Effector memory CD4-positive, alpha-beta T cell (primary cell): ENCODE measurements at regions not wholly inside any gene's neighbourhood (a gene's known extent, or its start where the extent isn't known, plus 50 kb on each side); places are given as distances from the start of the nearest gene placed in this dataset.

ENCODE experiments used
- DNase-seq, 3 donors: peaks; one replicate each; pipeline ENCODE4 v3.0.0-alpha.2; 2020
- H3K27ac ChIP-seq: 2 replicates; pipeline ENCODE4 v1.7.0; 2013; ENCODE audit warnings: mild to moderate bottlenecking, low read length, moderate library complexity; ENCODE audit not compliant: insufficient read depth, poor library complexity, severe bottlenecking
- H3K27me3 ChIP-seq: replicated peaks from 2 replicates; pipeline ENCODE4 v1.7.0; 2013; ENCODE audit warnings: mild to moderate bottlenecking, low read length; ENCODE audit not compliant: insufficient read depth, control insufficient read depth, poor library complexity, severe bottlenecking
- H3K36me3 ChIP-seq: 2 replicates; pipeline ENCODE4 v1.7.0; 2013; ENCODE audit warnings: mild to moderate bottlenecking, low read length, moderate library complexity; ENCODE audit not compliant: control insufficient read depth, insufficient read depth
- H3K4me1 ChIP-seq: 2 replicates; pipeline ENCODE4 v1.7.0; 2013; ENCODE audit warnings: low read length, mild to moderate bottlenecking; ENCODE audit not compliant: control insufficient read depth, insufficient read depth, poor library complexity, severe bottlenecking
- H3K4me3 ChIP-seq: 2 replicates; pipeline ENCODE4 v1.7.0; 2013; ENCODE audit warnings: low read length, low read depth, mild to moderate bottlenecking; ENCODE audit not compliant: insufficient read depth, poor library complexity, severe bottlenecking
- H3K9me3 ChIP-seq: 2 replicates; pipeline ENCODE4 v1.7.0; 2013; ENCODE audit warnings: mild to moderate bottlenecking, low read length, moderate library complexity; ENCODE audit not compliant: control insufficient read depth

DNA sequence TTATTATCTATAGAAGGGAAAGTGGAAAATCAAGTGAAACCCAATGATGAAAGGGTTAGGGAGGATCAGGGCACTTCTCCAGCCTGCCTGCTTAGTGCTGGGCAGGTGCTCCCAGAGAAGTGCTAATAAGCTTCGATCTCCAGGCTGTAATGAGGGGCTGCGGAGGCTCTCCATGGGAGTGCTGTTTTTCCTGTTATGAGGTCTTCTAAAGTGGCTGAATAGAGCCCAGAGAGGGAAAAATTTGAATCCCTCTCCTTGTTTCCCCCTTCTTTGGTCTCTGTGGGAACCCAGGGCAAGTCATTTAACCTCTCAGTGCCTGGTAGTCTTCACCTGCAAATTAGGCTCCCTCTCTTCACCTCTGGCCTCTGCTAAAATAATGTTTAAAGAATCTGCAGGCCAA lies 351.7 kb upstream of the DCC start:
- H3K9me3 ChIP-seq: no peaks in the 10 kb centered on the region
- H3K27me3 ChIP-seq: no peaks in the 10 kb centered on the region

DNA sequence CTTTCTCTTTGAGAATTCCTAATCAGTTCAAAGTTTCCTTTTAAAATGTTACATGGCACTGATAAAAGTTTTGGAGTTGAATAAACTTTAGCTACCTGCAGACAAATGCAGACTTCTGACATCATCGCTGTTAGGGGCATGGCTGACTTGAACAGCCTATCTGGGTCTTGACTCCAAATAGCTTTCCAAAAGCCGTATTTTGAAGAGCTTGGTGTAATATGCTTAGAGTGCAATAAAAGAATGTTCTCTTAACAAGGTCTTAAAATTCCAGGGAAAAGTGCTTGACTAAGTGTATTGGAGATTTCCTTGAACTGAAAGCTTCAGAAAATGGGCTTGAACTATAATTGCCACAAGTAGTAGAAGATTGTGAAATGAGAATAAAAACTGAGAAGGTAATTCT lies 342.9 kb upstream of the DCC start:
- Histone ChIP-seq H3K4me1 (no peaks in the 10 kb centered on the region), H3K27me3 (no peaks in the 10 kb centered on the region), H3K9me3 (no peaks in the 10 kb centered on the region), H3K36me3 (no peaks in the 10 kb centered on the region), H3K4me3 (no peak overlapping the region), H3K27ac (no peak overlapping the region)
- DNase-seq: no peak

More for the DNA sequence above, 351.7 kb upstream of the DCC start:
- Histone ChIP-seq H3K36me3 (no peaks in the 10 kb centered on the region), H3K27ac (no peak overlapping the region), H3K4me3 (no peak overlapping the region), H3K4me1 (no peaks in the 10 kb centered on the region)
- no peak for DNase-seq

DNA sequence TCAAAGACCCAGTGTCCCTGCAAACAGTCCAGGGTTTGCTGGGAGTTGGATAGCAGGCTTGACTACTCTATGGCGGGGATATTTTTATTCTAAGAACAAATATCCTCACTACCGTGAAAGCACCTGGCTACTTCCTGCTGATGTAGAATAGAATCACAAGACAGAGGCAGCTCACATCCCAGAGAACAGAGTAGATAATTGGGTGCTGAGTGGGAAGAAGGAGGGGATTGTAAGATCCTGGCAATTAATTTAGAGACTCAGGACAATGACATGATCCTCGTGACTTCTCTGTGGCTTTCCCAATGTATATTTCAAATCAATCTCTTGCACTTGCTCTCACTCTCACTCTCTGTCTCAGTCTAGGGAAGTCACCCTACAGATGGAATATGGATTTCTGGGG lies 341.9 kb upstream of the DCC start:
- no peaks in the 10 kb centered on the region for H3K4me1 ChIP-seq
- no peak overlapping the region for H3K27ac ChIP-seq
- no peak overlapping the region for H3K4me3 ChIP-seq
- H3K9me3 ChIP-seq: no peaks in the 10 kb centered on the region
- DNase-seq: no peak
- no peaks in the 10 kb centered on the region for H3K36me3 ChIP-seq
- no peaks in the 10 kb centered on the region for H3K27me3 ChIP-seq

DNA sequence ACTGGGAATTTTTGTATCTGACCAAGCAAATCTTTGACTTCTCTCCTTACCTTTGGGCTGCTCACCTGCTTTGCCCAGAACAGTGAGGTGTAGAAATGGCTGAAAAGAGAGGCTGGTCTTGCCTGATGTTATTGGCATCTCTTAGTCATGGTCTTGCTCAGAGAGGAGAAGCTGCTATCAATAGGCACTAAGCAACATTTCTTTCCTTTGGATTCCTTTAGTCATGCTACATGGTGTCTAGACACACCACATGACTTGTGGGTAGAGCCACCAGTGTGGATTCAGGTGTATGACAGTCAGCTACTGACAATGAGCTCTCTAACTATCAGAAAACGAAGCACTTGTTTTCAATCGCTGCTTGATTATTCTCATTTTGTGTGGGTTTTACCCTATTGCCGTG lies 341.3 kb upstream of the DCC start:
- H3K36me3 ChIP-seq: no peaks in the 10 kb centered on the region
- no peak overlapping the region for H3K4me3 ChIP-seq
- H3K27me3 ChIP-seq: no peaks in the 10 kb centered on the region
- no peak overlapping the region for H3K27ac ChIP-seq
- no peak for DNase-seq
- H3K9me3 ChIP-seq: no peaks in the 10 kb centered on the region
- H3K4me1 ChIP-seq: no peaks in the 10 kb centered on the region

DNA sequence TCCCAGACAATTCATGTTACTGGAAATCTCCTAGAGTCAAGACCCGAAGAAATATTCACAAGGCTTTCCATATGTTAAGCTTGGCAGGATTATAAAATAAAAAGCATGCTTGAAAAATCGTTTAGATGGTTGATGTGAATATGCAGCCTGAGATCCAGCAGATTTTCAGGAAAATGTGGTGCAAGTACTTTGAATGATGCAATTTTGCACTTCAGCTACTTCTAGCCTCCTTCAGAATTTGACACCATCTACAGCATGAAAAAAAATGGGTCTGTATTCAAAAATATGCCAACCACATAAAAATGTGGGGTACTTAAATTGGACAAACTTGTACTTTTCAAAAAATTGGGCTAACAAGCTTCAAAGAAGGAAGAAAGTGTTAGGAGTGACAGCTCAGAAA lies 340.6 kb upstream of the DCC start:
- Histone ChIP-seq H3K9me3 (no peaks in the 10 kb centered on the region), H3K27me3 (no peaks in the 10 kb centered on the region), H3K36me3 (no peaks in the 10 kb centered on the region), H3K27ac (no peak overlapping the region), H3K4me1 (no peaks in the 10 kb centered on the region), H3K4me3 (no peak overlapping the region)
- DNase-seq: no peak

DNA sequence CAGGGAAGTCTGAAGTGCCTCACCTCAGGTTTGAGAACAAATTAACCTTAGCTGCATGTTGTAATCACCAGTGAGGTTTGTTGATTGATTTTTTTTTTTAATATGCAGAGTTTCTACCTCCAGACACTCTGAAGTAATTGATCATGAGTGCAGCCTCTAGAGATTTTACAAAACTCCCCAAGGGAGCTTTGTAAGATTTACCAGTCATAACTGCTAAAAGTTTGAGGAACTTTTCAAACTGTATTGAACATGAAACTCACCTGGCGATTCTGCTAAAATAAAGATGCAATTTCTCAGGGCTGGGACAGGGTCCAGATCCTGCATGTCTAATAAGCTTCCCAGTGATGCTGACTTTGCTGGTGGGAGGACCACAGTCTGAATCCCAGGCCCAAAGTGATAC lies 339.6 kb upstream of the DCC start:
- no peaks in the 10 kb centered on the region for H3K36me3 ChIP-seq
- no peaks in the 10 kb centered on the region for H3K27me3 ChIP-seq
- no peak for DNase-seq
- no peaks in the 10 kb centered on the region for H3K9me3 ChIP-seq
- no peaks in the 10 kb centered on the region for H3K4me1 ChIP-seq
- no peak overlapping the region for H3K27ac ChIP-seq
- no peak overlapping the region for H3K4me3 ChIP-seq

DNA sequence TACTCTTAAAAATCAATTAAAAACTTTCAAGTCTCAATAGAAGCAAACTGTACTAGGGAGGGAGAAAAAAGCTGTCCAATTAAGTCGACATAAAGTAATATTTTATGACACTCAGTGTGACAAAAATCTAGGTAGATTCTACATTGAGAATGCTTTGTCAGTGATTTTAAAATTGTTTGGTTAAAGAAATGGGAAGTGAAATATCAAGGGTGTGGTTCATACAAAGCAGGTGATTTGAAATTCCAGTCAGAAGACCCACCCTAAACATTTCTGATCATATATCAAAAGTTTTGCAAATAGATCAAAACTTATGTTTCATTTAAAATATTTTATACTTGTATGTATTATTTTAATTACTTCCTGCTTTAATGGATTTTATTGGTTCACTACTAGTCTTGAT lies 338.9 kb upstream of the DCC start:
- Histone ChIP-seq H3K4me3 (no peak overlapping the region), H3K27me3 (no peaks in the 10 kb centered on the region), H3K36me3 (no peaks in the 10 kb centered on the region), H3K4me1 (no peaks in the 10 kb centered on the region), H3K27ac (no peak overlapping the region), H3K9me3 (no peaks in the 10 kb centered on the region)
- no peak for DNase-seq

DNA sequence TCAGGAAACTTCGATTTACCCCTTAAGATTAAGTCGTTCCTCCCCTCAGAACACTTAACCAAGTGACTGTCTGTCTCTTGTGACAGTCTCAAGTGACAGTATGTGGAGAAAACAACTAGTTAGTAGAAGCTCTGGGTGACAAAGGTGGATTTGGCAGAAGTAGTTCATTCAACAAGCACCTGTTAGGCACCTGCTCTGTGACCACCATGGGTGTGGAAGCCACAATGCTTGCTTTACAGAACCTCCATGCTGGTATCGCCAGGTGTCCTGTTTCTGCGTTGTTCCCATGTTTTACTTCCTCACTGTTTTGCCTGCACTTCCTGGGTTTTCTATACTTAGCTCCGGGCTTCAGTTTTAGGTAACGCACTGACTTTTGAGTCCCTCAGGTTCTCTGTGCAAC lies 337.4 kb upstream of the DCC start:
- DNase-seq: no peak
- Histone ChIP-seq H3K4me3 (no peak overlapping the region), H3K36me3 (no peaks in the 10 kb centered on the region), H3K27ac (no peak overlapping the region), H3K9me3 (no peaks in the 10 kb centered on the region), H3K27me3 (no peaks in the 10 kb centered on the region), H3K4me1 (no peaks in the 10 kb centered on the region)

DNA sequence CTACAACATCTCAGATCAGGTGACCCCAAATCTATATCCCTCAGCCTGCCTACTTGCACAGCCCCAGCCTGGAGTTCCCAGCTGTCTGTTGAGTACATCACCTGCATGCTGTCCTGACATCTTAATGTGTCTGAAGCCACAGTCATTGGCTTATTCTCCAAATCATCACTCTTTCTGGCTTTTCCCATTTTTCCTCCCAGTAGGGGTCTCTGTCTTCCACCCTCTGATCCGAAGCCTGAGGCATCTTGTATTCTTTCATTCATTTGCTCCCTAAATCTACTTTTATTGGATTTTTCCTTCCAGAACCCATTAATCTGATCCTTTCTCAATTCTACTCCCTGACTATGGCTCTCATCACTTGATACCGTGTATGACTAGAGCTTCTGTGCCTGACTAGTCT lies 332.9 kb upstream of the DCC start:
- H3K9me3 ChIP-seq: no peaks in the 10 kb centered on the region
- H3K4me3 ChIP-seq: no peak overlapping the region
- H3K27ac ChIP-seq: no peak overlapping the region
- DNase-seq: no peak
- no peaks in the 10 kb centered on the region for H3K27me3 ChIP-seq
- H3K36me3 ChIP-seq: no peaks in the 10 kb centered on the region
- H3K4me1 ChIP-seq: no peaks in the 10 kb centered on the region

DNA sequence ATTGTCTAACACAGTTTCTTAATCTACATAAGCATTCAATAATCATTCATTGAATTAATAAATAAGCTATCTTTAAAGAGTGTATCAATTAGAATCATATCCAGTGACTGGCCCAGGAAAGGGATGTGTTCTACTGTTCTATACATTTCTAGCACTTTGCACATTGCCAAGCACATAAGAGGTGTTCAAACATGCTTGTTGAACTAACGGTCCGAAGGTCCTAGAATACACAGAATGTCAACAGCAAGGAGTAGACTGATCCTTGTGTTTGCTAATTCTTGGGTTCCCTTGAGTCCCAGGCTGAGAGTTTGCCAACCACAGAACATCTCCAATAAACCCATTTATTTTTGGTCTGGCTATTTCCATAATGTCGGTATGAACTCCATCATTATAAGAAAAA lies 331.7 kb upstream of the DCC start:
- Histone ChIP-seq H3K36me3 (no peaks in the 10 kb centered on the region), H3K27me3 (no peaks in the 10 kb centered on the region), H3K4me3 (no peak overlapping the region), H3K9me3 (no peaks in the 10 kb centered on the region), H3K27ac (no peak overlapping the region), H3K4me1 (no peaks in the 10 kb centered on the region)
- DNase-seq: no peak

DNA sequence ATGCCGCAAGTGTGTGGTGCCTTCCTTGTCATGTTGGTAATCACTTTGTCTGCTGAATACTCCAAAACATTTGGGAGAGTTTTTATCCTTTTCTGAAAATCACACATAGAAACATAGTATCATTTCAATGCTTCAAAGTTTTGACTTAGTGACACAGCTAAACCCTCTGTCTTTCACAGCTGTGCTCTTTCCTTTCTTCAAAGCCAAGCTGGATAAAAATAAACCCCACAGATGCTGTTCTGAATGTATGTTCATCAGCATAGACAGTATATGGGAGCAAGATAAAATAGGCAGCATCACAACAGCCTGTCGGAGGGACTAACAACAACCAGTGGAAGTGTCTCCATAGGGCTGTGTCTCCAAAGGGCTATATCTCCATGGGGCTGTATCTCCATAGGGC lies 331.3 kb upstream of the DCC start:
- Histone ChIP-seq H3K27me3 (no peaks in the 10 kb centered on the region), H3K4me1 (no peaks in the 10 kb centered on the region), H3K9me3 (no peaks in the 10 kb centered on the region), H3K36me3 (no peaks in the 10 kb centered on the region), H3K4me3 (no peak overlapping the region), H3K27ac (no peak overlapping the region)
- no peak for DNase-seq
